Hippocampal formation (tissue), 2 donors: ENCODE measurements at regions not wholly inside any gene's neighbourhood (a gene's known extent, or its start where the extent isn't known, plus 50 kb on each side); places are given as distances from the start of the nearest gene placed in this dataset.

Experiments
- DNase-seq, 2 donors: peaks; one replicate each; lab custom pipeline; 2025; lab: John Stamatoyannopoulos, UW

DNA sequence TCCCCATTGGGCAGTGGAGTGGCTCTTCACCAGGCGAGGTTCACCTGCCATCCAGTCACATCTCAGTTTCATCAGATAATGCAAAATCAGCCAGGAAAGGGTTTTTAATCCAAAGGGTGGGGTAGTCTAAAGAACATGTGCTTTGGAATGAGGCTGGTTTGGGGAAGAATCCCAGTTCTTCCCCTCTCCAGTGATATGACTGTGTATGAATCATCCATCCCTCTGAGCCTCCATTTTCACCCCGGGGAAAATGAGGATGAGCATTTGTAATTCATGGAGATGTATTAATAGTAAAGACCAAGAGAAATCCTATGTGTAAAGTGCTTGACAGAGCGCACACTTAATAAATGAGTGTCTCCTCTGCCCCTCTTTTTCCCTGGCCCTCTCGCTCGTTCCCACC, 215.1 kb upstream of the FGGY start:
- DNase-seq = no peak

GRCh38 chr1:59083946-59084865, 212.7 kb upstream of the FGGY start:
- DNase-seq = no peak

DNA sequence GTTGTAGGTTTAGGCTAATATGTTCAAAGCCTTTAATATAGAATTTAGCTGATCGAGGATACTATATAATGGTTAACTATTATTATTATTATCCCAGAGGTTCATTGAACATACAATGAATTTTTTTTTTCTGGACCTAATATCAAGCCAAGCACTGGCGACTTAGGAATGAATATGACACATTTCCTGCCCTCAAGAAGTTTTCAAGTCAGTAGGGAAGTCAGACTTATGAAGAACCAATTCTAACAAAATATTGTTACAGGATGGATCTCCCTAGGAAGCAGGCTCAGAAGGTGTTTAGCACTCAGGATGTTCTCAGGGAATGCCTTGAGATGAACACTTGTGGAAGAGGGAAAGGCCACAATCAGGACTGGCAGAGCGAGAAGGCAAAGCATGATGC, 211.8 kb upstream of the FGGY start:
- no peak for DNase-seq

DNA sequence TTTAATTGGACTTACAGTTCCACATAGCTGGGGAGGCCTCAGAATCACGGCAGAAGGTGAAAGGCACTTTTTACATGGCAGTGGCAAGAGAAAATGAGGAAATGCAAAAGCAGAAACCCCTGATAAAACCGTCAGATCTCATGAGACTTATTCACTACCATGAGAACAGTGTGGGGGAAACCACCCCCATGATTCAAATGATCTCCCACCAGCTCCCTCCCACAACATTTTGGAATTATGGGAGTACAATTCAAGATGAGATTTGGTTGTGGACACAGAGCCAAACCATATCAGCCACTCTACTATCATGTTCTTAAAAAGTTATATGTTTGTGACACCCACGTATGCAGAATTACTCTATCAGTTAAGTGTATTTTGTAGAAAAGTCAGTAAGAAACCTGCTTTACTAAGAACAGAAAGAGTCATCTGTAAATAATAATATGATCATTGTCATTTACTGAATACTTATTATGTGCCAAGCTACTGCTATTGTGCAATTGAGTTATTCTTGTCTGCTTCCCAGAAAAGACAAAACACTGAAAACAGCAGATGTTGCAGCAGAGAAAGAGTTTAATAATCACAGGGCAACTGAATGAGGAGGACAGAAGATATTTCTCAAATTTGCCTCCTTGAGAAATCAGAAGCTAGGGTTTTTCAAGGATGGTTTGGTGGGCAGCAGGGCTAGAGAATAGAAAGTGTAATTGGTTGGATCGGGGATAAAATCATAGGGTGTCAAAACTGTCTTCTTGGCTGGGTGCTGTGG, 207.7 kb upstream of the FGGY start:
- no peak for DNase-seq

DNA sequence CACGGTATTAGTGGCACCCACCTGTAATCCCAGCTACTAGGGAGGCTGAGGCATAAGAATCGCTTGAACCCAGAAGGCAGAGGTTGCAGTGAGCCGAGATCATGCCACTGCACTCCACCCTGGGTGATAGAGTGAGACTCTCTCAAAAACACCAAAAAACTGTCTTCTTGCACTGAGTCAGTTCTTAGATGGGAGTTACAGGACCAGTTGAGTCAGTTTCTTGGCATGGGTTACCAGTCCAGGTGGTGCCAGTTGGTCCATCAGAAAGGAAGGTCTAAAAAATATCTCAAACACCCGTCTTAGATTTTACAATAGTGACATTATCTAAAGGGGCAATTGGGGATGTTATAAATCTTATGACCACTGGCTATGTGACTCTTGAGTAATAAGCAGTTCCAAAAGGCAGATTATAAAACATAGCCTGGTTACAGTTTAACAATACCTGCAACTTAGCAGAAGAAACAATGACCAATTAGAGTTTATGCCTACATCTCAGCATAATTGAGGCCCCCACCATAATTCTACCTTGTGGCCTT, 206.9 kb upstream of the FGGY start:
- DNase-seq = no peak

- no peak for DNase-seq
Measured at GRCh38 chr1:59092126-59092525, 204.8 kb upstream of the FGGY start.

- DNase-seq = no peak
Measured at GRCh38 chr1:59094001-59094400, 202.9 kb upstream of the FGGY start.

- no peak for DNase-seq
Measured at GRCh38 chr1:59096501-59096900, 200.4 kb upstream of the FGGY start.

GRCh38 chr1:59098655-59099054, 198.2 kb upstream of the FGGY start:
- DNase-seq = no peak

DNA sequence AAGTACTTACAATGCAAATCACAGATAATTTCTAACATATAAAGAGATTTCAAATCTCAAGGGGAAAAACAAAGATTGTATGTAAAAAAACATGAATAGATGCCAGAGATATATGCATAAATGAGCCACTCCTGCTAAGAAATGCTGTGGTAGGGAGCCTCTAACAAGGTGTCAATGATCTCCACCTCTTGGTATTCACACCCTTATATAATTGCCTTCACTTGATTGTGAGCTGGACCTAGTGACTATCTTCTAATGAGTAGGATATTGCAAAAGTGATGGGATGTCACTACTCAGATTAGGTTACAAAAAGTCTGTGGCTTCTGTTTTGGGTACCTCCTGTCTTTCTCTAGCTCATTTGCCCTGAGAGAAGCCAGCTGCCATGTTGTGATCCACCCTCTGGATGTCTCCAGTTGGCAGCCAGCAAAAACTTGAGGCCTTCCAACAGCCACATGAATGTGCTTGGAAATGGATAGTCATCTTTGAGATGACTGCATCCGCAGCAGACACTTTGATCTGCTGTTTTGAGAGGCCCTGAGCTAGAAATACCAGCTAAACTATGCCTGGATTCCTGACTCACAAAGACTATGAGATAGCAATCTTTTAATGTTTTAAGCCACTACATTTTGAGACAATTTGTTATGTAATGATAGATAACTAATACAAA, 196.1 kb upstream of the FGGY start:
- DNase-seq = no peak

DNA sequence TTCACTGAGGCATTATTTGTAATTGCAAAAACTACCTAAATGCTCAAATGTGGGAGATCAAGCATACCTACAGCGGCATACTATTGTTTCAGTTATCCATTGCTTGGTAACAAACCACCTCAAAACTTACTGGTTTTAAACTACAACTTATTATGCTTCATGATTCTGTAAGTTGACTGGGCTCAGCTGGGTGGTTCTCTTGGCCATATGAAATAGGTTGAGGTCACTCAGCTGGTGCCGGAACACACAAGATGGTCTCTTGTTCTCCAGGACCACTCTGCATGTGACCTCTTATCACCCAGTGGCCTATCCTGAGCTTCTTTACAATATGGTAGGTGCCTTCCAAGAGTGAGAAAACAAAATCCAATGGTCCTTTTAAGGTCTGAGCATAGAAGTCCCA, 195.4 kb upstream of the FGGY start:
- DNase-seq = no peak

DNA sequence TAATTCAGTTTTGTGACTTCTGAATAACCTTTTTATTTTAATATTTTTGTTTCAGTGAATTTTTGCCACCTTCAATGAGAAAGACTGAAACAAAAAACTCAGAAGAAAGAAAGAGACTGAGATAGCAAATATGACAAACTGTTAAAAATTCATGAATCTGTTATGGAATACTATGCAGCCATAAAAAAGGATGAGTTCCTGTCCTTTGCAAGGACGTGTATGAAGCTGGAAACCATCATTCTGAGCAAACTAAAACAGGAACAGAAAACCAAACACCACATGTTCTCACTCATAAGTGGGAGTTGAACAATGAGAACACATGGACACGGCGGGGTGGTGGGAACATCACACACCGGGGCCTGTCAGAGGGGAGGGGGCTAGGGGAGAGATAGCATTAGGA, 193.4 kb upstream of the FGGY start:
- no peak for DNase-seq

DNA sequence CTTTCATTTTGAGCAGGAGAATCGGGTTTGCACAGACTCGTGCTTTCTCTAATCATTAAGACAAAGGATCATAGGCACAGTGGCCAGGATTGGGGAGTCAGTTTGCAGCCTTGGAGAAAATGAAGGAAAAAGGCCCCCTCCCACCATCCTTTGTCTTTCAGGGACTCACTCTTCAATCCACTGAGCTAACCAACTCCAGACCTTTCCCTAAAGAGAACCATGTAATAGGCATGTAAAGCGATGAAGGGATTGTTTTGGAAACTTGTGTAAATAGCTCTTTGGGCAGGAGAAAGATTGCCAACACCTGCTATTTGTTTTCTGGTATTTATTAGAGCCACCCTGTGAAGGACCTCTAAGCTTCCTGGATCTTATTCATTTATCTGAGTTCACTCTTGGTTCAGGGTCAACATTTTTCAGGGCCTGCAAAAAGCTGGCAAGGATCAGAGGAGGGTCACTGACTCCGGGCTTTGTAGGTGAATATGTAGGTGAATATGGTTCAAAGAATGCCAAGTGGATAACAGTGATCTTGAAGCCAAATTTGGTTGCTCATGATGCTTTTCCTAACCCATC, 192.6 kb upstream of the FGGY start:
- DNase-seq = no peak

DNA sequence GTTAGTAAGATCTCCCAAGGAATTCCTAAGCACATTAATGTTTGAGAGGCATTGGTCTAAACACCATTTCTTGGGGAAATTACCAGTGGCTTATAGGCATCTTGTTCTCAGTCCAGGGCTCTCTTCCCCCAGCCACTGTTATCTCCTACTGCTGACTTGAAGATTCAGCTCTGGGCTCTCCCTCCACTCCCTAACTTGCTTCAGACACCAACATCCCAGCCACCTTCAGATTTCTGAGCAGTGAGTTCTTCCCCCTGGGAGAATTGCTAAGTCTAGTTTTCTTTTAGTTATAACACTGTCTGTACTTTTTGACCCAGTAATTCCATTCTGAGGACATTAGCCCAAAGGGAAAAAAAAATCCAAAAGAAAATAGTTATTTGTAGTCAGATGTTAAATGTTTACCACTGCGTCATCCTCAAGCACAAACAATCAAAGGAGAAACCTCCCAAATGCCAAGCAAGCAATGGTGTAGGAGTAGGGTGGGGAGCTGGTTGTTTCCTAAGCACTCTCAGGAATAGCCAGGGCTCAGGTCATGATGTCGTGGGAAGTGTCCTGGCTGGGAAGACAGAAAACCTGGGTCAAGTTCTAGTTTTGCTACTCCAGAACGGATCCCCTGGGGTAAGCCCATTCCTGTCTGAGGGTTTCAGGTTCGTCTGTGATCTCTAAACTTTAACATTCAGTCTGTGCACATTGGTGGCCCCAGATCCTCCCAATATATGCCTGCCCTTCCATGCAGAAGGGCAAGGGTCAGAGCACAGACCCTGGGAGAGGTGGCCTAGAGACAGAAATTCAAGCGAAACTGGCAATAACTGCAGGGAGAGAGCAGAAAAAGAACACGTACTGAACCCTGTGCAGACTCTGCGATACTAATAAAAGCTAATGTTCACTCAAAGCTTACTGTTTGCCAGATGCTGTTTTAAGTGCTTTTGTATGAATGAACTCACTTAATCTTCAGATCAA, 191.1 kb upstream of the FGGY start:
- no peak for DNase-seq

DNA sequence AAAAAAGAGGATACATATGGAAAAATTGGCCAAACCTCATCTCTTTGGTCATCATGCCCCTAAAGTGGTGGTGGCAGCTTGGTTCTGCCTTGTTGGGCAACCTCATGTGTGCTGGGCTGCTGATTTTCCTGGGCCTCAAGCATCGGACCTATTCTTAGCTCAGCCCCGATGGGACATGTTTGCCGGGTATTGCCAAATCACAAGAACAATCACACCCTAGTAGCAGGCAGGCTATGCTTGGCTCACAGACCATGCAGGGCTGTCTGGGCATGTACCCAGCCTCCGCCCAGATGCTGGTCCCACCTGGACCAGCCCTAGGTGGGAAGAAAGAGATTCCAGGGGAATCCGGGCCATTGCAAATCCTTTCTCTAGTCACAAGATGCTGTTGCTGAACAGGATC, 189.4 kb upstream of the FGGY start:
- DNase-seq = peak in 1 of 2 donors; percentile 54

DNA sequence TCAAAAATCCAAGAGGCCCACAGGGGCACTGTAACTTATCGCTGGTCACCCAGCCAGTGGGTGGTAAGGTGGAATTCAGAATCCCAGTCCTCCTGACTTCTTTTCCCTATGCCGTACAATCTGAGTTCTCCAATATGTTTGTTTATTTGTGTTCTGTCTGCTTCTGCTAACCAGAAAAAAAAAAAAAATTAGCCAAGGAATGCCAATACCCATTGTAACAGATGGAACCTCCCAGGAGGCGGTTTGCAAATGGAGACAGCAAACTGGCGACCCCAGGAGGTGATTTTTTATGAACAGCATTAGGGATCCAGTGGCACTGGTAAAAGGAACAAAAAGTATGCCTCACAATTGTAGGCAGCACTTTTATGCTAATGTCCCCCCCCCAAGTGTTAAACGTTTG, 189.0 kb upstream of the FGGY start:
- no peak for DNase-seq

- no peak for DNase-seq
Measured at GRCh38 chr1:59108481-59109317, 188.2 kb upstream of the FGGY start.

DNA sequence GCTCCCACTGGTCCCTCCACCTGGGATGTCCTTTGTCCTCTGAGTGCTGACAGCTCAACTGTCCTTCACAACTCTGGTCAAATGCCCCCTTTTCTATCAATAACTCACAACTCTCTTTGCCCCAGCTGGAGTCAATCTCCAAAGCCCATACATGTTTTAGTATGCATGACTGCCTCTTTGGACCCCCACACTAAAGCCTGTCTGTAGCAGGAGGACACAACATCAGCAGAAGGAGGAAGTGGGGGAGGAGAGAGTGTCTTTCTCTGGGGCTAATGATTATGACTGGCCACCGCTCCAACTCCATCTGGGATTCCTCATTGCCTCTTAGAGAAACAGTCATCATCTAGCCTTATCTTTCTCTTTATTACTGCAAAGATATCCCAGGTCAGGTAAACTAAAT, 186.6 kb upstream of the FGGY start:
- no peak for DNase-seq

DNA sequence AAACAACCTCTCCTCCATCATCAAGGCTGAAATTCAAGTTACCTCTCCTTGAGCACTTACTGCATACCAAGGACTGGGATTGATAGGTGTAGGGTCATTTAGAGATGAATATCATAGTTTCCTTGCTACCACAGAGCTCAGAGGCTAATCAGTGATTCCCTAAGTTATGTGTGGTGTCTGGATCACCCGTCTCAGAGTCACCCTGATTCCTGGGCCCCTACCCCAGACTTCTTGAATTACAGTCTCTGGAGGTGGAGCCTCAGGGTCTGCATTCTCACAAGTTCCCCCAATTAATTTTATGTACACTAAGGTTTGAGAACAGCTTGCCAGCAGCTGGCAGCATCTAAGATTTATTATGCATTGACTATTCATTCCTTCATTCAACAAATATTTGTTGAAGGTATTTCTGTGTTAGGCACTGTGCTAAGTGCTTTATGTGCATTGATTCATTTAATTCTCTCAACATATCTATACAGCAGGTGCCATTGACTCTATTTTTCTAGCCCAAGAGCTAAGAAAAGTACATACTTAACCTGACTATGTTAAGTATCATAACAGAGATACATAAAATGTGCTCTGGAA, 182.9 kb upstream of the FGGY start:
- DNase-seq = no peak

DNA sequence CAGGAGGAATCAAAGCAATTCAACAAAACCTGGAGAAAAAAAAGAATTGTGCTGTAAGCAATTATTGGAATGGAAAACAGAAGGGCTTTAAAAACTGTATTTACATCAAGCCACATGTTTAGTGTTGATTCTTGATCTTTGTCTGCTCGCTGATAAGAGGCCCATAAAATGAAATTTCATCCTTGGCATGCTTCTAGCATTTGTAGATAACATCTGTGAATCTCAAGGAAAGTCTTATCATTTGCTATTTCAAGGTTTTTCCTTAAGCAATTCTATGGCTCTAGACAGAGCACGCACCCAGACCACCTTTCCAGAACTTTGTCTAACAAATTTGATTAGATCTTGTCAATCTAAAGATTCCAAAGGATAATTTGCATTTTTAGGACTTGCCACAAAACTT, 181.0 kb upstream of the FGGY start:
- no peak for DNase-seq
